ENCODE measurements at regions not wholly inside any gene's neighbourhood (a gene's known extent, or its start where the extent isn't known, plus 50 kb on each side); places are given as distances from the start of the nearest gene placed in this dataset.

DNA sequence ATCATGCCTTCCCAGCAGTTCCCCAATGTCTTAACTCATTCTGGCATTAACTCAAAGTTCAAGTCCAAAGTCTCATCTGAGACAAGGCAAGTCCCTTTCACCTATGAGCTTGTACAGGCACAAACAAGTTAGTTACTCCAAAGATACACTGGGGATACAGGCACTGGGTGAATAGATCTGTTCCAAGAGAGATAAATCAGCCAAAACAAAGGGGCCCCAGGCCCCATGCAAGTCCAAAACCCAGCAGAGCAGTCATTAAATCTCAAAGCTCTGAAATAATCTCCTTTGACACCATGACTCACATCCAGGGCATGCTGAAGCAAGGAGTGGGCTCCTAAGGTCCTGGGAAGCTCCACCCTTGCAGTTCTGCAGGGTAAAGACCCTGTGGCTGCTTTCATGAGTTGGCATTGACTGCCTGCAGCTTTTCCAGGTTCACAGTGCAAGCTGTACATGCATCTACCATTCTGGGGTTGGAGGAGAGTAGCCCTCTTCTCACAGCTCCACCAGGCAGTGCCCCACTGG, 332.2 kb upstream of the KIF2B start:
- Histone ChIP-seq H3K9ac (ENCODE audit: low read depth, low read length) (no peak overlapping the region), H3K4me2 (ENCODE audit: low read depth, low read length) (no peak overlapping the region), H4K8ac (ENCODE audit: low read depth in 2 of 2, low read length in 2 of 2) (no peak overlapping the region), H2AFZ (replicated peaks; ENCODE audit: low read length, poor library complexity) (no peak overlapping the region), H3K27ac (ENCODE audit: insufficient read depth, low read length) (no peak overlapping the region), H3K4ac (ENCODE audit: low read depth, low read length) (no peak overlapping the region), H2BK15ac (ENCODE audit: low read depth, low read length) (no peak overlapping the region), H4K91ac (ENCODE audit: insufficient read depth, low read depth, low read length) (no peak overlapping the region), H3K23ac (ENCODE audit: low read depth, low read length) (no peak overlapping the region), H2BK120ac (ENCODE audit: low read depth, low read length) (no peak overlapping the region), H3K18ac (ENCODE audit: low read depth, low read length) (no peak overlapping the region), H2BK5ac (ENCODE audit: low read depth, low read length, poor library complexity, severe bottlenecking) (no peak overlapping the region), H3K4me3 (ENCODE audit: insufficient read depth, low read depth, low read length) (no peak overlapping the region), H2AK9ac (replicated peaks; ENCODE audit: low read depth, low read length, poor library complexity) (no peak overlapping the region), H3K9me1 (ENCODE audit: insufficient read depth, low read length) (no peaks in the 10 kb centered on the region), H3K14ac (replicated peaks; ENCODE audit: low read depth, low read length) (no peak overlapping the region), H3K56ac (ENCODE audit: extremely low read depth, insufficient read depth, low read length) (no peak overlapping the region), H3K36me3 (ENCODE audit: control insufficient read depth, insufficient read depth, low read length) (no peaks in the 10 kb centered on the region), H3K27me3 (ENCODE audit: control insufficient read depth, insufficient read depth, low read length) (no peaks in the 10 kb centered on the region), H2BK20ac (ENCODE audit: low read depth, low read length) (no peak overlapping the region), H4K5ac (ENCODE audit: low read depth, low read length) (no peak overlapping the region), H3K4me1 (ENCODE audit: control insufficient read depth, insufficient read depth, low read length) (no peaks in the 10 kb centered on the region), H2AK5ac (ENCODE audit: low read depth, low read length) (no peak overlapping the region), H3K9me3 (ENCODE audit: control insufficient read depth, insufficient read depth, low read length) (peaks cover 5% of the 10 kb centered on the region), H4K20me1 (ENCODE audit: insufficient read depth, low read length) (no peaks in the 10 kb centered on the region), H3K79me1 (ENCODE audit: low read depth in 1 of 2, low read length in 2 of 2) (no peaks in the 10 kb centered on the region)
- intact Hi-C loops (cut with micrococcal nuclease) (no loop called here), dilution Hi-C loops (cut with HindIII; ENCODE audit: low sequenced_read_pairs, unreplicated experiment) (no loop called here), in situ Hi-C loops (cut with MboI; ENCODE audit: low sequenced_read_pairs) (no loop called here)
- no TSS peak for BruUV-seq (replicated peaks)
- POLR2A ChIA-PET (ENCODE audit: unreplicated experiment): no interaction called here
- DNase-seq (no peak), ATAC-seq (ENCODE audit: low read depth) (no peak)
- CTCF ChIA-PET: no interaction called here
- TF ChIP-seq NFE2L2 (IDR thresholded peaks at IDR 0.05; ENCODE audit: low read depth, low read length) (no peak), RCOR1 (IDR thresholded peaks at IDR 0.05; ENCODE audit: insufficient replicate concordance, low read length) (no peak), RFX5 (IDR thresholded peaks at IDR 0.05; ENCODE audit: low read depth, low read length) (no peak), RAD21 (IDR thresholded peaks at IDR 0.05; ENCODE audit: low read length) (no peak), SMC3 (IDR thresholded peaks at IDR 0.05; ENCODE audit: low read depth, low read length) (no peak), CEBPB (IDR thresholded peaks at IDR 0.05; ENCODE audit: low read depth, low read length) (no peak)
- TF ChIP-seq, protein P1, sequence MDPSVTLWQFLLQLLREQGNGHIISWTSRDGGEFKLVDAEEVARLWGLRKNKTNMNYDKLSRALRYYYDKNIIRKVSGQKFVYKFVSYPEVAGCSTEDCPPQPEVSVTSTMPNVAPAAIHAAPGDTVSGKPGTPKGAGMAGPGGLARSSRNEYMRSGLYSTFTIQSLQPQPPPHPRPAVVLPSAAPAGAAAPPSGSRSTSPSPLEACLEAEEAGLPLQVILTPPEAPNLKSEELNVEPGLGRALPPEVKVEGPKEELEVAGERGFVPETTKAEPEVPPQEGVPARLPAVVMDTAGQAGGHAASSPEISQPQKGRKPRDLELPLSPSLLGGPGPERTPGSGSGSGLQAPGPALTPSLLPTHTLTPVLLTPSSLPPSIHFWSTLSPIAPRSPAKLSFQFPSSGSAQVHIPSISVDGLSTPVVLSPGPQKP (IDR thresholded peaks at IDR 0.05; ENCODE audit: borderline replicate concordance, low read depth, low read length): no peak
- TF ChIP-seq, protein P2, sequence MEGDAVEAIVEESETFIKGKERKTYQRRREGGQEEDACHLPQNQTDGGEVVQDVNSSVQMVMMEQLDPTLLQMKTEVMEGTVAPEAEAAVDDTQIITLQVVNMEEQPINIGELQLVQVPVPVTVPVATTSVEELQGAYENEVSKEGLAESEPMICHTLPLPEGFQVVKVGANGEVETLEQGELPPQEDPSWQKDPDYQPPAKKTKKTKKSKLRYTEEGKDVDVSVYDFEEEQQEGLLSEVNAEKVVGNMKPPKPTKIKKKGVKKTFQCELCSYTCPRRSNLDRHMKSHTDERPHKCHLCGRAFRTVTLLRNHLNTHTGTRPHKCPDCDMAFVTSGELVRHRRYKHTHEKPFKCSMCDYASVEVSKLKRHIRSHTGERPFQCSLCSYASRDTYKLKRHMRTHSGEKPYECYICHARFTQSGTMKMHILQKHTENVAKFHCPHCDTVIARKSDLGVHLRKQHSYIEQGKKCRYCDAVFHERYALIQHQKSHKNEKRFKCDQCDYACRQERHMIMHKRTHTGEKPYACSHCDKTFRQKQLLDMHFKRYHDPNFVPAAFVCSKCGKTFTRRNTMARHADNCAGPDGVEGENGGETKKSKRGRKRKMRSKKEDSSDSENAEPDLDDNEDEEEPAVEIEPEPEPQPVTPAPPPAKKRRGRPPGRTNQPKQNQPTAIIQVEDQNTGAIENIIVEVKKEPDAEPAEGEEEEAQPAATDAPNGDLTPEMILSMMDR (conservative IDR thresholded peaks at IDR 0.05; ENCODE audit: low read depth, low read length): no peak

All from IMR-90 (cell line).